ENCODE measurements at regions not wholly inside any gene's neighbourhood (a gene's known extent, or its start where the extent isn't known, plus 50 kb on each side); places are given as distances from the start of the nearest gene placed in this dataset.
"Not testable (repeated sequence)": the region's sequence is repeated elsewhere in the genome, so short reads cannot be mapped to it uniquely, and the experiment has no call there.

GRCh38 chr21:28683982-28684752, 308.5 kb downstream of the LTN1 start:
- no peak for DNase-seq (ENCODE audit: low spot score)
- in situ Hi-C loops (cut with HindIII; ENCODE audit: low sequenced_read_pairs): no loop called here

- in situ Hi-C loops (cut with HindIII; ENCODE audit: low sequenced_read_pairs); DNase-seq (ENCODE audit: low spot score): not testable (repeated sequence)
These were observed 309.8 kb downstream of the LTN1 start for GRCh38 chr21:28682884-28683283.

- DNase-seq (ENCODE audit: low spot score); in situ Hi-C loops (cut with HindIII; ENCODE audit: low sequenced_read_pairs): not testable (repeated sequence)
These were observed 315.6 kb downstream of the LTN1 start for GRCh38 chr21:28677096-28677495.

- in situ Hi-C loops (cut with HindIII; ENCODE audit: low sequenced_read_pairs): no loop called here
- no peak for DNase-seq (ENCODE audit: low spot score)
These were observed 317.2 kb downstream of the LTN1 start for GRCh38 chr21:28675331-28676041.

GRCh38 chr21:28674763-28675162, 317.9 kb downstream of the LTN1 start:
- in situ Hi-C loops (cut with HindIII; ENCODE audit: low sequenced_read_pairs): no loop called here
- no peak for DNase-seq (ENCODE audit: low spot score)

GRCh38 chr21:28671549-28672195, 321.0 kb downstream of the LTN1 start:
- DNase-seq (ENCODE audit: low spot score): no peak
- in situ Hi-C loops (cut with HindIII; ENCODE audit: low sequenced_read_pairs): no loop called here

GRCh38 chr21:28669971-28670653, 322.6 kb downstream of the LTN1 start:
- DNase-seq (ENCODE audit: low spot score): peak; percentile 12
- in situ Hi-C loops (cut with HindIII; ENCODE audit: low sequenced_read_pairs): no loop called here

- DNase-seq (ENCODE audit: low spot score): no peak
- in situ Hi-C loops (cut with HindIII; ENCODE audit: low sequenced_read_pairs): no loop called here
These were observed 323.4 kb downstream of the LTN1 start for GRCh38 chr21:28669321-28669720.

GRCh38 chr21:28663754-28664153, 328.9 kb downstream of the LTN1 start:
- DNase-seq (ENCODE audit: low spot score): no peak
- in situ Hi-C loops (cut with HindIII; ENCODE audit: low sequenced_read_pairs): no loop called here

- DNase-seq (ENCODE audit: low spot score): no peak
- in situ Hi-C loops (cut with HindIII; ENCODE audit: low sequenced_read_pairs): no loop called here
These were observed 329.5 kb downstream of the LTN1 start for GRCh38 chr21:28663111-28663693.

- DNase-seq (ENCODE audit: low spot score): no peak
- in situ Hi-C loops (cut with HindIII; ENCODE audit: low sequenced_read_pairs): no loop called here
These were observed 335.1 kb downstream of the LTN1 start for GRCh38 chr21:28657566-28657965.

- no peak for DNase-seq (ENCODE audit: low spot score)
- in situ Hi-C loops (cut with HindIII; ENCODE audit: low sequenced_read_pairs): no loop called here
These were observed 337.2 kb downstream of the LTN1 start for GRCh38 chr21:28655471-28655870.

- in situ Hi-C loops (cut with HindIII; ENCODE audit: low sequenced_read_pairs): no loop called here
- no peak for DNase-seq (ENCODE audit: low spot score)
These were observed 338.3 kb downstream of the LTN1 start for GRCh38 chr21:28654406-28654805.

GRCh38 chr21:28644762-28645161, 347.9 kb downstream of the LTN1 start:
- no peak for DNase-seq (ENCODE audit: low spot score)
- in situ Hi-C loops (cut with HindIII; ENCODE audit: low sequenced_read_pairs): no loop called here

- in situ Hi-C loops (cut with HindIII; ENCODE audit: low sequenced_read_pairs): no loop called here
- DNase-seq (ENCODE audit: low spot score): no peak
These were observed 349.8 kb downstream of the LTN1 start for GRCh38 chr21:28642891-28643290.

GRCh38 chr21:28641731-28642130, 350.9 kb downstream of the LTN1 start:
- DNase-seq (ENCODE audit: low spot score): no peak
- in situ Hi-C loops (cut with HindIII; ENCODE audit: low sequenced_read_pairs): no loop called here

GRCh38 chr21:28640326-28640725, 352.4 kb downstream of the LTN1 start:
- in situ Hi-C loops (cut with HindIII; ENCODE audit: low sequenced_read_pairs): no loop called here
- no peak for DNase-seq (ENCODE audit: low spot score)

GRCh38 chr21:28639737-28640136, 352.9 kb downstream of the LTN1 start:
- no peak for DNase-seq (ENCODE audit: low spot score)
- in situ Hi-C loops (cut with HindIII; ENCODE audit: low sequenced_read_pairs): no loop called here

All from G401 (cell line).